Stimulated activated CD4-positive, alpha-beta T cell treated with anti-CD3 and anti-CD28 coated beads, Interleukin-4, amount 100 ng/mL, for 4 hours (primary cell): ENCODE measurements at regions not wholly inside any gene's neighbourhood (a gene's known extent, or its start where the extent isn't known, plus 50 kb on each side); places are given as distances from the start of the nearest gene placed in this dataset.
"Not testable (repeated sequence)": the region's sequence is repeated elsewhere in the genome, so short reads cannot be mapped to it uniquely, and the experiment has no call there.

Experiments used
- DNase-seq, 2 experiments: peaks; one replicate each; pipeline ENCODE4 v3.0.0-alpha.2; 2020

- DNase-seq, result no peak
These were observed 174.4 kb downstream of the TMEM121 start for GRCh38 chr14:105700622-105701288.

- no peak for DNase-seq
These were observed 175.3 kb downstream of the TMEM121 start for GRCh38 chr14:105701456-105702274.

- no peak for DNase-seq
These were observed 176.0 kb downstream of the TMEM121 start for GRCh38 chr14:105702275-105702817.

- DNase-seq, result not testable (repeated sequence)
These were observed 176.8 kb downstream of the TMEM121 start for GRCh38 chr14:105703044-105703665.

GRCh38 chr14:105704091-105704490 lies 177.7 kb downstream of the TMEM121 start:
- not testable (repeated sequence) for DNase-seq

GRCh38 chr14:105704492-105704891 lies 178.1 kb downstream of the TMEM121 start:
- DNase-seq, result not testable (repeated sequence)

GRCh38 chr14:105705512-105705861 lies 179.1 kb downstream of the TMEM121 start:
- DNase-seq, result not testable (repeated sequence)

- not testable (repeated sequence) for DNase-seq
These were observed 179.7 kb downstream of the TMEM121 start for GRCh38 chr14:105705862-105706700.

GRCh38 chr14:105706701-105707019 lies 180.3 kb downstream of the TMEM121 start:
- DNase-seq, result not testable (repeated sequence)

- not testable (repeated sequence) for DNase-seq
These were observed 180.7 kb downstream of the TMEM121 start for GRCh38 chr14:105707099-105707498.

GRCh38 chr14:105707723-105708151 lies 181.4 kb downstream of the TMEM121 start:
- DNase-seq, result not testable (repeated sequence)

- DNase-seq, result not testable (repeated sequence)
These were observed 182.1 kb downstream of the TMEM121 start for GRCh38 chr14:105708251-105709134.

- DNase-seq, result no peak
These were observed 183.1 kb downstream of the TMEM121 start for GRCh38 chr14:105709281-105710118.

- DNase-seq, result no peak
These were observed 184.0 kb downstream of the TMEM121 start for GRCh38 chr14:105710119-105711043.

- no peak for DNase-seq
These were observed 184.7 kb downstream of the TMEM121 start for GRCh38 chr14:105711044-105711620.

GRCh38 chr14:105711841-105712460 lies 185.6 kb downstream of the TMEM121 start:
- no peak for DNase-seq

- not testable (repeated sequence) for DNase-seq
These were observed 186.3 kb downstream of the TMEM121 start for GRCh38 chr14:105712670-105713069.

- not testable (repeated sequence) for DNase-seq
These were observed 186.8 kb downstream of the TMEM121 start for GRCh38 chr14:105713160-105713559.
